ENCODE measurements at regions not wholly inside any gene's neighbourhood (a gene's known extent, or its start where the extent isn't known, plus 50 kb on each side); places are given as distances from the start of the nearest gene placed in this dataset.

DNA sequence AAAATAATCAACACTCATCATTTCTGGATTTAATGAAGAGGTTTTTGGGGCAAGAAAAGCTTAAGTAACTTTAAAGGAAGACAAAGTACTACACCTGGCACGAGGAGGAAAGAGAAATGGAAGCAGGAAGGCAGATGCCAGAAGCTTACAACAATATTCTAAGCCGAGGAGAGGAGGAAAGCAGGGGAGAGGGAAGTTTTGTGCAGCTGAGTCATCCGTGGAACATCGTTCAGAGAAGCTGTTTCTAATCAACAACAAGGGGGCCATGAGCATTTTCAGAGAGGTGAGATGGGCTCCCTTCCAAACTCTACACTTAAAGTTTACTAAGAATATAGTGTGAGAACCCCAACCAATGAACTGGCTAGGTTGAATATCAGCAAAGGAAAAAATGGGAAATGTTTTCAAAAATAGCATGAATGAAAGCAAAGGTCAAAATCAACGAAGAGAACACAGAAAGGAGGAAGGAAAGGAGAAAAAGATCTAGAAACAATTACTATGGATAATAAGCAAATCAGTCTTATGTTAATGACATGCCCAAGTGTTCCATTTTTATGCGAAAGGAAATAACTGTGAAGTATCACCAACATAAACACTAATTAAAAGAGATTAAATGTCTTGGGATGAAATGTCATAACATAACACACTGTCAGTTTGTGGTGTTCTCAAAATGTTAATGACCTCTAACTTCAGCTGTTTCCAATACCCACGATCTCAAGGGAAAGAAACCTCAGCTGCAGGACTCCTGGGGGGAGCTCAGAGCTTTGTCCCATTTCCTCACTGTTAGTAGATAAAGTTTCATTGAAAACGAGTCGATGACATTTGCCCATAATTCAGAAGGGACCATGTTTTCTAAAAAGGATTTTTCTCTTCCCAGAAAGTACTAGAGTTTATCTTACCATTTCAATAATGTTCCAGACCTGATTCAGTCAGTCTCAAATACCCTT is 203.4 kb upstream of the STXBP5 start:
- TF ChIP-seq, protein P1, sequence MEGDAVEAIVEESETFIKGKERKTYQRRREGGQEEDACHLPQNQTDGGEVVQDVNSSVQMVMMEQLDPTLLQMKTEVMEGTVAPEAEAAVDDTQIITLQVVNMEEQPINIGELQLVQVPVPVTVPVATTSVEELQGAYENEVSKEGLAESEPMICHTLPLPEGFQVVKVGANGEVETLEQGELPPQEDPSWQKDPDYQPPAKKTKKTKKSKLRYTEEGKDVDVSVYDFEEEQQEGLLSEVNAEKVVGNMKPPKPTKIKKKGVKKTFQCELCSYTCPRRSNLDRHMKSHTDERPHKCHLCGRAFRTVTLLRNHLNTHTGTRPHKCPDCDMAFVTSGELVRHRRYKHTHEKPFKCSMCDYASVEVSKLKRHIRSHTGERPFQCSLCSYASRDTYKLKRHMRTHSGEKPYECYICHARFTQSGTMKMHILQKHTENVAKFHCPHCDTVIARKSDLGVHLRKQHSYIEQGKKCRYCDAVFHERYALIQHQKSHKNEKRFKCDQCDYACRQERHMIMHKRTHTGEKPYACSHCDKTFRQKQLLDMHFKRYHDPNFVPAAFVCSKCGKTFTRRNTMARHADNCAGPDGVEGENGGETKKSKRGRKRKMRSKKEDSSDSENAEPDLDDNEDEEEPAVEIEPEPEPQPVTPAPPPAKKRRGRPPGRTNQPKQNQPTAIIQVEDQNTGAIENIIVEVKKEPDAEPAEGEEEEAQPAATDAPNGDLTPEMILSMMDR (IDR thresholded peaks at IDR 0.05; ENCODE audit: insufficient read depth, low read length): no peak
- TF ChIP-seq, protein P2, sequence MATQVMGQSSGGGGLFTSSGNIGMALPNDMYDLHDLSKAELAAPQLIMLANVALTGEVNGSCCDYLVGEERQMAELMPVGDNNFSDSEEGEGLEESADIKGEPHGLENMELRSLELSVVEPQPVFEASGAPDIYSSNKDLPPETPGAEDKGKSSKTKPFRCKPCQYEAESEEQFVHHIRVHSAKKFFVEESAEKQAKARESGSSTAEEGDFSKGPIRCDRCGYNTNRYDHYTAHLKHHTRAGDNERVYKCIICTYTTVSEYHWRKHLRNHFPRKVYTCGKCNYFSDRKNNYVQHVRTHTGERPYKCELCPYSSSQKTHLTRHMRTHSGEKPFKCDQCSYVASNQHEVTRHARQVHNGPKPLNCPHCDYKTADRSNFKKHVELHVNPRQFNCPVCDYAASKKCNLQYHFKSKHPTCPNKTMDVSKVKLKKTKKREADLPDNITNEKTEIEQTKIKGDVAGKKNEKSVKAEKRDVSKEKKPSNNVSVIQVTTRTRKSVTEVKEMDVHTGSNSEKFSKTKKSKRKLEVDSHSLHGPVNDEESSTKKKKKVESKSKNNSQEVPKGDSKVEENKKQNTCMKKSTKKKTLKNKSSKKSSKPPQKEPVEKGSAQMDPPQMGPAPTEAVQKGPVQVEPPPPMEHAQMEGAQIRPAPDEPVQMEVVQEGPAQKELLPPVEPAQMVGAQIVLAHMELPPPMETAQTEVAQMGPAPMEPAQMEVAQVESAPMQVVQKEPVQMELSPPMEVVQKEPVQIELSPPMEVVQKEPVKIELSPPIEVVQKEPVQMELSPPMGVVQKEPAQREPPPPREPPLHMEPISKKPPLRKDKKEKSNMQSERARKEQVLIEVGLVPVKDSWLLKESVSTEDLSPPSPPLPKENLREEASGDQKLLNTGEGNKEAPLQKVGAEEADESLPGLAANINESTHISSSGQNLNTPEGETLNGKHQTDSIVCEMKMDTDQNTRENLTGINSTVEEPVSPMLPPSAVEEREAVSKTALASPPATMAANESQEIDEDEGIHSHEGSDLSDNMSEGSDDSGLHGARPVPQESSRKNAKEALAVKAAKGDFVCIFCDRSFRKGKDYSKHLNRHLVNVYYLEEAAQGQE (IDR thresholded peaks at IDR 0.05; ENCODE audit: insufficient replicate concordance, low read depth): no peak
